ENCODE measurements at regions not wholly inside any gene's neighbourhood (a gene's known extent, or its start where the extent isn't known, plus 50 kb on each side); places are given as distances from the start of the nearest gene placed in this dataset.
"Not testable (repeated sequence)": the region's sequence is repeated elsewhere in the genome, so short reads cannot be mapped to it uniquely, and the experiment has no call there.

GRCh38 chr7:153772966-153773365 is 279.2 kb upstream of the DPP6 start:
- no peaks in the 10 kb centered on the region for H3K4me1 ChIP-seq
- H3K36me3 ChIP-seq = no peaks in the 10 kb centered on the region
- TF ChIP-seq CTCF (IDR thresholded peaks at IDR 0.05) = no peak
- no peaks in the 10 kb centered on the region for H3K27me3 ChIP-seq
- DNase-seq (ENCODE audit: low spot score in 2 of 2) = no peak
- no peak overlapping the region for H3K27ac ChIP-seq
- intact Hi-C loops (cut with DNase I) = no loop called here
- H3K9me3 ChIP-seq = no peaks in the 10 kb centered on the region
- no peak overlapping the region for H3K4me3 ChIP-seq

DNA sequence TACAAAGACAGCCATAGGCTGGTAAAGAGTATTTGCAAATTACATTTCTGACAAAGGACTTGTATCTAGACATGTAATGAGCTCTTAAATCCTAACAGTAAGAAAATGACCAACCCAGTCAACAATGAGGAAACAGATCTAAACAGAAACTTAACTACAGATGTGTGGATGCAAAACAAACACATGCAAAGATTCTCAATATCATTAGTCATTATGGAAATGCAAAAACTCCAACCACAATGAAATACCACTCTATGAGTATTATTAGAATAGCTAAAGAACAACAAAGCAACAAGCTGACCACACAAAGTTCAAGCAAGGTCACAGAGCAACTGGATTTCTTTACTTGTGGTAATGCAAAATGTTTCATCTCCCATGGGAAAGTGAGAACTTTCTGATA is 275.3 kb upstream of the DPP6 start:
- H3K27me3 ChIP-seq; H3K9me3 ChIP-seq; H3K4me3 ChIP-seq; H3K27ac ChIP-seq; DNase-seq (ENCODE audit: low spot score in 2 of 2); intact Hi-C loops (cut with DNase I); H3K36me3 ChIP-seq; H3K4me1 ChIP-seq: not testable (repeated sequence)

DNA sequence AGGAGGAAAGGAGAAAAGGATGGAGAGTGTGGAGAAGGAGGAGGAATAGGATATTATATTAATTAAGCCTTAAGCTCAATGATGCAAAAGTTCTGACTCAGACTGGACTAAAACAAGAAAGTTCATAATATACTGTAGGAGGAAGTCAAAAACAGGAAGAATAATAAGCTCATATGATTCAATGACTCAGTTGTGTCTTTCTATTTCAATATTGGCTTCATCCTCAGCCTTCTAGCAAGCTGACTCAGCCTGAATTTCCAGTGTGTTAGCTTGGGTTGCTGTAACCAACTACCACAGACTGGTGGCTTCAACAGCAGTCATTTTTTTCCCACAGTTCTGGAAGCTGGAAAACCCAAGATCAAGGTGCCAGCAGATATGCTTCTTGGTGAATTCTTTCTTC is 254.8 kb upstream of the DPP6 start:
- H3K36me3 ChIP-seq; H3K27me3 ChIP-seq; H3K9me3 ChIP-seq; H3K27ac ChIP-seq; H3K4me3 ChIP-seq; H3K4me1 ChIP-seq; intact Hi-C loops (cut with DNase I); DNase-seq (ENCODE audit: low spot score in 2 of 2): not testable (repeated sequence)

DNA sequence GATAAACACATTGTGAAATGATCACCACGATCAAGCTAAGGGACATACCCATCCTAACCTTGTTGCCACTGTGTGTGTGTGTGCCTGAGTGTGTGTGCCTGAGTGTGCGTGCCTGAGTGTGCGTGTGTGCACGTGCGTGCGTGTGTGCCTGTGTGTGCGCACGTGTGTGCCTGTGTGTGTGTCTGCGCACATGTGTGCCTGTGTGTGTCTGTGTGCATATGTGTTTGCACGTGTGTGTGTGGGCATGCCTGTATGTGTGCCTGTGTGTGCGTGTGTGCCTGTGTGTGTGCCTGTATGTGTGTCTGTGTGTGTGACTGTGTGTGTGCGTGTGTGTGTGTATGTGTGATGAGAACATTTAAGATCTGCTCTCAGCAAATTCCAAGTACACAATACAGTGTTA is 244.1 kb upstream of the DPP6 start:
- no peaks in the 10 kb centered on the region for H3K27me3 ChIP-seq
- H3K9me3 ChIP-seq = no peaks in the 10 kb centered on the region
- no peak overlapping the region for H3K4me3 ChIP-seq
- no peak for TF ChIP-seq CTCF (IDR thresholded peaks at IDR 0.05)
- H3K36me3 ChIP-seq = no peaks in the 10 kb centered on the region
- DNase-seq (ENCODE audit: low spot score in 2 of 2) = no peak
- no peak overlapping the region for H3K27ac ChIP-seq
- no peaks in the 10 kb centered on the region for H3K4me1 ChIP-seq
- intact Hi-C loops (cut with DNase I) = no loop called here

DNA sequence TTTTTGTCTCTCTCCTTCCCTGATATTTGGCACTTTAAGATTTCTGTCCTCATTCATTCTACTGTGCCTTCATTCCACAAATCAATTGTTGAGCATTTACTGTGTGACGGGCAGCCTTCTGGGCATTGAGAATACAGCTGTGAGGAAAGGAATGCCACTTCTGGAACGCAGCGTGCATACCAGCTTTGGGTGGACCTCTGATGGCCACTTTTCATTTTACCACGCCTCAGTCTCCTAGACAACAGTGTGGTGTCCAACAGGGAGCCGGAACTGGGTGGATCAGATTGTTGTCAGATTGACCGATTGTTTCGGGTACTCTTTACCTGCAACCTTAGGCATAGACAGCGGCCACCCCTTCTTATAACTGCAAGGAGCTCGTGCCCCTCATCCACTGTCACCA is 222.7 kb upstream of the DPP6 start:
- H3K36me3 ChIP-seq = no peaks in the 10 kb centered on the region

DNA sequence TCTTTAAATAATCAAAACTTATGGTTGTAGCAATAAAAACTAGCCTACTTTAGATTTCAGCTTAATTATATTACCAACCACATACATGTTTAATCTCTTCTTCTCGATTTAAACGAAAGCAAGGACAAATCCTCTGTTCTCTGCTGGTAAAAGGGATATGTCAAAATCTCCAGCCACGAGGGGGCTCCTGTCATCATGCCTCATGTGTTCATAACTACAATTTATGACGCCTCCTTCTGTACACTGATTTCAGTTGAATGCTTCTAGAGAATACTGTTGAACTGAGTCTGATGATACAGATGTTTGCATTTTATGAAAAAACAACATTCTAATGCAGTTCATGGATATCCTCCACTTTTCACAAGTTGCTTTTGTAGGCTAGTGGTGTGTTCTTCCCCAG is 220.0 kb upstream of the DPP6 start:
- TF ChIP-seq CTCF (IDR thresholded peaks at IDR 0.05) = no peak
- no peak overlapping the region for H3K27ac ChIP-seq
- H3K4me3 ChIP-seq = no peak overlapping the region
- DNase-seq (ENCODE audit: low spot score in 2 of 2) = no peak
- H3K36me3 ChIP-seq = no peaks in the 10 kb centered on the region
- no peaks in the 10 kb centered on the region for H3K4me1 ChIP-seq
- no peaks in the 10 kb centered on the region for H3K27me3 ChIP-seq
- intact Hi-C loops (cut with DNase I) = no loop called here
- H3K9me3 ChIP-seq = no peaks in the 10 kb centered on the region

More for the DNA sequence above, 222.7 kb upstream of the DPP6 start:
- intact Hi-C loops (cut with DNase I) = no loop called here
- no peaks in the 10 kb centered on the region for H3K27me3 ChIP-seq
- H3K9me3 ChIP-seq = no peaks in the 10 kb centered on the region
- no peaks in the 10 kb centered on the region for H3K4me1 ChIP-seq
- TF ChIP-seq CTCF (IDR thresholded peaks at IDR 0.05) = no peak
- no peak for DNase-seq (ENCODE audit: low spot score in 2 of 2)
- no peak overlapping the region for H3K27ac ChIP-seq
- H3K4me3 ChIP-seq = no peak overlapping the region

DNA sequence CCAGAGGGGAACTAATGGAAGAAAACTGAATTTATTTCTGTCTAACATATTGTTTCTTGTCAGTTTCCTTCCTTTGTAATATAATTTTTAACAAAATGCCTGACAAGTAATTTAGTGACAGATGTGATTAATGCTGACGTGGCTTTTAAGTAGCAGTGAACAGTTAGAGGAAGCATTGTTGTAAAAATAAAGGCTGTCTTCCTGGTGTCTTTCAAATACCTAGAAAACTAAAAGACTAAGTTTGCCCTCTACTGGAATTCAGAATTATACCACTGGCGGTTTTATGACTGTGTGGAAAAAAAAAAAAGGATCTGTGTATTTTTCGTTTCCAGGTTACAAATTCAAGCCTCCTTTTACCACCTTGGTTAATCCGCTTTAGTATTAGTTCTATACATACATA is 217.1 kb upstream of the DPP6 start:
- intact Hi-C loops (cut with DNase I) = no loop called here
- H3K36me3 ChIP-seq = no peaks in the 10 kb centered on the region
- no peak overlapping the region for H3K27ac ChIP-seq

More for the DNA sequence above, 217.1 kb upstream of the DPP6 start:
- Histone ChIP-seq H3K4me3 (no peak overlapping the region), H3K9me3 (no peaks in the 10 kb centered on the region), H3K4me1 (no peaks in the 10 kb centered on the region), H3K27me3 (no peaks in the 10 kb centered on the region)
- DNase-seq (ENCODE audit: low spot score in 2 of 2) = no peak
- TF ChIP-seq CTCF (IDR thresholded peaks at IDR 0.05) = no peak
